Sigmoid colon (tissue), 6 donors: ENCODE measurements at regions not wholly inside any gene's neighbourhood (a gene's known extent, or its start where the extent isn't known, plus 50 kb on each side); places are given as distances from the start of the nearest gene placed in this dataset.

ENCODE experiments used
- DNase-seq: peaks from one replicate; pipeline ENCODE4 v3.0.0-alpha.2; 2019
- H3K27ac ChIP-seq, 4 donors: fragments of 200-600 bp; sonication (generic); one replicate each; pipeline ENCODE4 v1.5.1; 2016 to 2019; ENCODE audit warnings: mild to moderate bottlenecking in 1 of 4
- H3K27me3 ChIP-seq, 3 donors: fragments of 200-600 bp; sonication (generic); one replicate each; pipeline ENCODE4 v1.5.1; 2019; ENCODE audit warnings: mild to moderate bottlenecking in 1 of 3
- H3K36me3 ChIP-seq, 4 donors: fragments of 200-600 bp; sonication (generic); one replicate each; pipeline ENCODE4 v1.5.1; 2016 to 2019
- H3K4me1 ChIP-seq, 4 donors: fragments of 200-600 bp; sonication (generic); one replicate each; pipeline ENCODE4 v1.5.1; 2017 to 2019
- H3K4me3 ChIP-seq, 4 donors: fragments of 200-600 bp; sonication (generic); one replicate each; pipeline ENCODE4 v1.5.1; 2017 to 2019; ENCODE audit warnings: mild to moderate bottlenecking in 2 of 4, moderate library complexity in 1 of 4
- H3K9me3 ChIP-seq, 4 donors: fragments of 200-600 bp in 3 of 4; sonication (generic) in 3 of 4; one replicate each; pipeline versions ENCODE4 v1.5.1 to v1.6.1; 2013 to 2019
- EP300 ChIP-seq, 4 donors: sonication (generic); formaldehyde crosslinking; IDR thresholded peaks; one replicate each; pipeline ENCODE4 v1.6.1; 2017; ENCODE audit warnings: antibody characterized with exemption in 4 of 4
- POLR2A ChIP-seq, 2 donors: fragments of 450-650 bp; IDR thresholded peaks; one replicate each; pipeline ENCODE4 v1.6.1; 2016; ENCODE audit warnings: antibody characterized with exemption in 2 of 2, mild to moderate bottlenecking in 2 of 2, moderate library complexity in 2 of 2
- POLR2AphosphoS5 ChIP-seq, 4 donors: sonication (generic); formaldehyde crosslinking; IDR thresholded peaks; one replicate each; pipeline ENCODE4 v1.6.1; 2017; ENCODE audit warnings: antibody characterized with exemption in 4 of 4
- WGBS, 2 donors: extraction: QIAGEN DNeasy Blood & Tissue Kit; methylation state at CpG; one replicate each; pipeline ENCODE4 v1.1.7; 2013; 5-methylcytosine and 5-hydroxymethylcytosine counted together
- intact Hi-C: fragments of 100-400 bp; cut with DNase I; formaldehyde crosslinking; loops from one replicate; pipeline ENCODE4 v1.15.1; 2023
- TF ChIP-seq, protein P1 (sequence below), 4 experiments: fragments of 450-650 bp in 3 of 4; fragments of 200-600 bp in 1 of 4; IDR thresholded peaks; one replicate each; pipeline ENCODE4 v1.5.1; 2016 to 2019; ENCODE audit warnings: antibody characterized with exemption in 4 of 4, mild to moderate bottlenecking in 3 of 4, moderate library complexity in 2 of 4
- donor health status: healthy with polysubstance abuse.
- donor health status: healthy.

DNA sequence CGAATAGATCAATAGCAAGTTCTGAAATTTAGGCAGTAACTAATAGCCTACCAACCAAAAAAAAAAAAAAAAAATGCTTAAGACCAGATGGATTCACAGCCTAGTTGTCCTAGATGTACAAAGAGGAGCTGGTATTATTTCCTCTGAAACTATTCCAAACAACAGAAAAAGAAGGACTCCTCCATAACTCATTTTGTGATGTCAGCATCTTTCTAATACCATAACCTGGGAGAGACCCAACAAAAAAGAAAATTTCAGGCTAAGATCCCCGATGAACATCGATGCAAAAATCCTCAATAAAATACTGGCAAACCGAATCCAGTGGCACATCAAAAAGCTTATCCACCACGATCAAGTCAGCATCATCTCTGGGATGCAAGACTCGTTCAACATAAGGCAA lies 1557.9 kb downstream of the C4orf33 start:
- H3K27ac ChIP-seq, result no peak overlapping the region
- DNase-seq, result no peak
- WGBS, 2 donors, result 88% methylated on average over 6 of the region's 6 CpGs
- H3K4me3 ChIP-seq, result no peak overlapping the region
- H3K4me1 ChIP-seq, result no peaks in the 10 kb centered on the region
- no peak for TF ChIP-seq POLR2A (IDR thresholded peaks at IDR 0.05)
- H3K36me3 ChIP-seq, result no peaks in the 10 kb centered on the region
- peaks cover 0 to 7% (median 0%) of the 10 kb centered on the region in 4 donors for H3K9me3 ChIP-seq
- intact Hi-C loops, result no loop called here
- H3K27me3 ChIP-seq, result no peaks in the 10 kb centered on the region

DNA sequence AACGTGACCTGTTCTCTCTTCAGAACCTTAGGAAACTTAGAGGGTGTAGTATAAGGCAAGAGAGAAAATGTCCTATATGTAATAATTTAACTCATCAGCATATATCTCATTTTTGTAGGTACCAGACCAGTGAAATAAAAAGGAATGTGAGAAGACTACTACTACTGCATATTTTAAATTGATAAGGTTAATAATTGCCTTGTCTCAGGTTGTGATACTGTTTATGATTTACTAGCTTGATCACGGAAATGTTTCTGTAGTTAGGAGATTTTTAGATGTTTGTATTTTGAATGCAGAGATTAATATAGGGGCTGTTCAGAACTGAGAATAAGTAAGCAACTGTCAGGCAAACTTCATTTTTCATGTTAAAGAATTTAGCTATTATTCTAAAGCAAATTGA lies 1563.4 kb downstream of the C4orf33 start:
- TF ChIP-seq POLR2AphosphoS5 (IDR thresholded peaks at IDR 0.05) (no peak), EP300 (IDR thresholded peaks at IDR 0.05) (no peak), POLR2A (IDR thresholded peaks at IDR 0.05) (no peak)
- TF ChIP-seq, protein P1, sequence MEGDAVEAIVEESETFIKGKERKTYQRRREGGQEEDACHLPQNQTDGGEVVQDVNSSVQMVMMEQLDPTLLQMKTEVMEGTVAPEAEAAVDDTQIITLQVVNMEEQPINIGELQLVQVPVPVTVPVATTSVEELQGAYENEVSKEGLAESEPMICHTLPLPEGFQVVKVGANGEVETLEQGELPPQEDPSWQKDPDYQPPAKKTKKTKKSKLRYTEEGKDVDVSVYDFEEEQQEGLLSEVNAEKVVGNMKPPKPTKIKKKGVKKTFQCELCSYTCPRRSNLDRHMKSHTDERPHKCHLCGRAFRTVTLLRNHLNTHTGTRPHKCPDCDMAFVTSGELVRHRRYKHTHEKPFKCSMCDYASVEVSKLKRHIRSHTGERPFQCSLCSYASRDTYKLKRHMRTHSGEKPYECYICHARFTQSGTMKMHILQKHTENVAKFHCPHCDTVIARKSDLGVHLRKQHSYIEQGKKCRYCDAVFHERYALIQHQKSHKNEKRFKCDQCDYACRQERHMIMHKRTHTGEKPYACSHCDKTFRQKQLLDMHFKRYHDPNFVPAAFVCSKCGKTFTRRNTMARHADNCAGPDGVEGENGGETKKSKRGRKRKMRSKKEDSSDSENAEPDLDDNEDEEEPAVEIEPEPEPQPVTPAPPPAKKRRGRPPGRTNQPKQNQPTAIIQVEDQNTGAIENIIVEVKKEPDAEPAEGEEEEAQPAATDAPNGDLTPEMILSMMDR (IDR thresholded peaks at IDR 0.05), result no peak
- H3K4me3 ChIP-seq, result no peak overlapping the region
- DNase-seq, result no peak
- H3K4me1 ChIP-seq, result no peaks in the 10 kb centered on the region
- 46 to 74% methylated on average over 2 of the region's 2 CpGs for WGBS, 2 donors
- intact Hi-C loops, result no loop called here
- H3K36me3 ChIP-seq, result no peaks in the 10 kb centered on the region
- H3K9me3 ChIP-seq, result peaks cover 0 to 7% (median 0%) of the 10 kb centered on the region in 4 donors
- no peak overlapping the region for H3K27ac ChIP-seq
- H3K27me3 ChIP-seq, result no peaks in the 10 kb centered on the region

DNA sequence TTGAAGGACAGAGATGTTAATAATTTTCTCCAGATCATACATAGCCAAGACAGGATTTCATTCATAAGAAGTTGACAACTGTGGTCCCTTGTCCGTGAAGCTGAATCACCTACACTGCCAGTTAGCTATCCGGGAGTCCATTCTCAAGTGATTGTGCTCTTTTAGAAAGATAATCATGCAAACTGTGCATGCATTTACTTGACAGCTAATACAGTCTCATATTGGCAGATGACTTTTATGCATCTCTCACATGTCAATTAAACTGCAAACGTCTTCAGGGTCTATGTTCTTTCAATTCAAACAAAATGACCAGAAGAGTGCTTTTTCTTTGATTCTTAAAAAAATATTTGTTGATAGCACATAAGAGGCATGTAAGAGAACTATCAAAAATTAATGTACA lies 1572.9 kb downstream of the C4orf33 start:
- intact Hi-C loops, result no loop called here
- Histone ChIP-seq H3K27ac (no peak overlapping the region), H3K4me1 (no peaks in the 10 kb centered on the region), H3K36me3 (no peaks in the 10 kb centered on the region), H3K9me3 (no peaks in the 10 kb centered on the region), H3K4me3 (no peak overlapping the region), H3K27me3 (no peaks in the 10 kb centered on the region)
- TF ChIP-seq, protein P1 (IDR thresholded peaks at IDR 0.05), result no peak
- TF ChIP-seq POLR2A (IDR thresholded peaks at IDR 0.05) (no peak), POLR2AphosphoS5 (IDR thresholded peaks at IDR 0.05) (no peak), EP300 (IDR thresholded peaks at IDR 0.05) (no peak)
- 58 to 73% methylated on average over 3 of the region's 3 CpGs for WGBS, 2 donors
- no peak for DNase-seq

DNA sequence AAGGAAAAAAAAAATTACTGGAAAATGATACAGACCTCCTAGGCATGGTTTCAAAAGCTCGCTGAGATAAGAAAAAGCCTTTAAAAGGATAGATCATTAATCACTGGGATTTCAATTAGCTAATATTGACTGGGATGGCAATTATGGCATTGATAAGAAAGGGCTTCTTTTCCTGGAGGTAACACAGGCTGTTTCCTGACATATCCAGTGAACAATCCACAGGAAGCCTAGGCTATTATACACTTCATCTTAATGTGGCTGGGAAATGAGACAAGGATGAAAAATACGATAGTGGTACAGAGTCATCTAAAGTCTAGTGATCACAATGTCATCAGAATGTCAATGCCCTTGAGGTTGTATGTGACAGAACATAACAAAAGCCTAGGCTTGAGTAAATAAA lies 1579.3 kb downstream of the C4orf33 start:
- Histone ChIP-seq H3K36me3 (no peaks in the 10 kb centered on the region), H3K9me3 (no peaks in the 10 kb centered on the region), H3K27ac (no peak overlapping the region), H3K27me3 (no peaks in the 10 kb centered on the region), H3K4me3 (no peak overlapping the region), H3K4me1 (no peaks in the 10 kb centered on the region)
- intact Hi-C loops, result no loop called here
- 54 to 67% methylated on average over 2 of the region's 2 CpGs for WGBS, 2 donors
- TF ChIP-seq POLR2A (IDR thresholded peaks at IDR 0.05) (no peak), POLR2AphosphoS5 (IDR thresholded peaks at IDR 0.05) (no peak), EP300 (IDR thresholded peaks at IDR 0.05) (no peak)
- TF ChIP-seq, protein P1 (IDR thresholded peaks at IDR 0.05), result no peak
- no peak for DNase-seq

DNA sequence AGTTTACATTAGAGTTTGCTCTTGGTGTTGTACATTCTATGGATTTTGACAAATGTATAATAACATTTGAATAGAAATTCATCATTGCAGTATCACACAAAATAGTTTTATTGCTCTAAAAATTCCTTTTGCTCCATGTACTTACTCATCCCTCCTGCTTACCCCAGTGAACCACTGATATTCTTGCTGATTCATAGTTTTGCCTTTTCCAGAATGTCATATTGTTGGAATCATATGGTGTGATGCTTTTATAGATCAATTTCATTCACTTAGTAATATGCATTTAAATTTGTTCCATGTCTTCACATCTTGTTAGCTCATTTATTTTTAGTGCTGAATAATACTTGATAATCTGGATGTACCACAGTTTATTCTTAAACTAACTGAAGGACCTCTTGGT lies 1593.2 kb downstream of the C4orf33 start:
- no peak overlapping the region for H3K27ac ChIP-seq
- no peaks in the 10 kb centered on the region for H3K4me1 ChIP-seq
- H3K4me3 ChIP-seq, result no peak overlapping the region
- H3K9me3 ChIP-seq, result peaks cover 0 to 2% (median 0%) of the 10 kb centered on the region in 4 donors
- H3K36me3 ChIP-seq, result no peaks in the 10 kb centered on the region
- TF ChIP-seq EP300 (IDR thresholded peaks at IDR 0.05) (no peak), POLR2AphosphoS5 (IDR thresholded peaks at IDR 0.05) (no peak), POLR2A (IDR thresholded peaks at IDR 0.05) (no peak)
- TF ChIP-seq, protein P1 (IDR thresholded peaks at IDR 0.05), result no peak
- no peaks in the 10 kb centered on the region for H3K27me3 ChIP-seq
- intact Hi-C loops, result no loop called here
- no peak for DNase-seq
